Spinal cord (tissue), 9 donors: ENCODE measurements at regions not wholly inside any gene's neighbourhood (a gene's known extent, or its start where the extent isn't known, plus 50 kb on each side); places are given as distances from the start of the nearest gene placed in this dataset.

Experiments used
- DNase-seq, 6 donors: peaks; one replicate each; pipeline versions ENCODE4 v3.0.0 to v3.0.0-alpha.2; 2013 to 2015; ENCODE audit warnings: low spot score in 6 of 6, low read depth in 4 of 6
- H3K27ac ChIP-seq: one replicate; pipeline ENCODE4 v1.5.1; 2013; ENCODE audit warnings: low read depth, low read length, control low read depth
- H3K27me3 ChIP-seq: one replicate; pipeline ENCODE4 v1.6.1; 2013; ENCODE audit warnings: low read length; ENCODE audit not compliant: control insufficient read depth, insufficient read depth
- H3K36me3 ChIP-seq: one replicate; pipeline ENCODE4 v1.6.1; 2013; ENCODE audit warnings: low read length; ENCODE audit not compliant: control insufficient read depth, insufficient read depth
- H3K4me1 ChIP-seq: one replicate; pipeline ENCODE4 v1.6.1; 2013; ENCODE audit warnings: low read length; ENCODE audit not compliant: control insufficient read depth, insufficient read depth
- H3K4me3 ChIP-seq: one replicate; pipeline ENCODE4 v1.5.1; 2013; ENCODE audit warnings: low read depth, low read length, control low read depth
- H3K9me3 ChIP-seq: one replicate; pipeline ENCODE4 v1.6.1; 2013; ENCODE audit warnings: low read length; ENCODE audit not compliant: control insufficient read depth, insufficient read depth
- WGBS: methylation state at CpG from one replicate; pipeline ENCODE4 v1.1.5; 2013; ENCODE audit warnings: missing lambda C conversion rate; ENCODE audit not compliant: insufficient coverage; 5-methylcytosine and 5-hydroxymethylcytosine counted together
- donor health status: healthy.

- Histone ChIP-seq H3K27ac (no peak overlapping the region), H3K36me3 (no peaks in the 10 kb centered on the region), H3K9me3 (no peaks in the 10 kb centered on the region), H3K27me3 (no peaks in the 10 kb centered on the region), H3K4me3 (no peak overlapping the region), H3K4me1 (no peaks in the 10 kb centered on the region)
- no CpG with 5 or more reads among the region's 9 CpGs for WGBS
- peak in 1 of 6 donors; percentile 90 for DNase-seq
These were observed 88.3 kb downstream of the CD24 start for GRCh38 chr6:106886081-106886843.

GRCh38 chr6:106885679-106886078, 88.8 kb downstream of the CD24 start:
- H3K4me3 ChIP-seq: no peak overlapping the region
- H3K27ac ChIP-seq: no peak overlapping the region
- no peaks in the 10 kb centered on the region for H3K27me3 ChIP-seq
- WGBS: 40% methylated on average over 3 of the region's 4 CpGs
- DNase-seq: peak in 1 of 6 donors; percentile 80
- H3K9me3 ChIP-seq: no peaks in the 10 kb centered on the region
- H3K4me1 ChIP-seq: no peaks in the 10 kb centered on the region
- H3K36me3 ChIP-seq: no peaks in the 10 kb centered on the region

- no peaks in the 10 kb centered on the region for H3K9me3 ChIP-seq
- H3K27ac ChIP-seq: no peak overlapping the region
- no peak for DNase-seq
- WGBS: 100% methylated on average over 3 of the region's 6 CpGs
- no peaks in the 10 kb centered on the region for H3K27me3 ChIP-seq
- H3K4me1 ChIP-seq: no peaks in the 10 kb centered on the region
- H3K4me3 ChIP-seq: no peak overlapping the region
- H3K36me3 ChIP-seq: no peaks in the 10 kb centered on the region
These were observed 90.0 kb downstream of the CD24 start for GRCh38 chr6:106884576-106884975.

GRCh38 chr6:106883808-106884262, 90.7 kb downstream of the CD24 start:
- Histone ChIP-seq H3K27me3 (no peaks in the 10 kb centered on the region), H3K4me3 (no peak overlapping the region), H3K27ac (no peak overlapping the region), H3K9me3 (no peaks in the 10 kb centered on the region), H3K36me3 (no peaks in the 10 kb centered on the region), H3K4me1 (no peaks in the 10 kb centered on the region)
- DNase-seq: peak in 1 of 6 donors; percentile 34
- WGBS: 100% methylated on average over 1 of the region's 4 CpGs

GRCh38 chr6:106882601-106883518, 91.7 kb downstream of the CD24 start:
- no peak overlapping the region for H3K4me3 ChIP-seq
- no peaks in the 10 kb centered on the region for H3K36me3 ChIP-seq
- no peaks in the 10 kb centered on the region for H3K4me1 ChIP-seq
- H3K27me3 ChIP-seq: no peaks in the 10 kb centered on the region
- H3K27ac ChIP-seq: no peak overlapping the region
- 97% methylated on average over 6 of the region's 8 CpGs for WGBS
- no peak for DNase-seq
- no peaks in the 10 kb centered on the region for H3K9me3 ChIP-seq

- no peaks in the 10 kb centered on the region for H3K36me3 ChIP-seq
- no peak overlapping the region for H3K27ac ChIP-seq
- DNase-seq: no peak
- H3K4me1 ChIP-seq: no peaks in the 10 kb centered on the region
- peaks cover 2% of the 10 kb centered on the region for H3K9me3 ChIP-seq
- no peaks in the 10 kb centered on the region for H3K27me3 ChIP-seq
- H3K4me3 ChIP-seq: no peak overlapping the region
These were observed 92.4 kb downstream of the CD24 start for GRCh38 chr6:106882138-106882537.

GRCh38 chr6:106880952-106881351, 93.6 kb downstream of the CD24 start:
- Histone ChIP-seq H3K36me3 (no peaks in the 10 kb centered on the region), H3K4me1 (no peaks in the 10 kb centered on the region), H3K9me3 (peaks cover 2% of the 10 kb centered on the region), H3K4me3 (no peak overlapping the region), H3K27ac (no peak overlapping the region), H3K27me3 (no peaks in the 10 kb centered on the region)
- DNase-seq: no peak
- WGBS: no CpG with 5 or more reads among the region's 3 CpGs

- 90% methylated on average over 3 of the region's 4 CpGs for WGBS
- no peaks in the 10 kb centered on the region for H3K27me3 ChIP-seq
- H3K4me1 ChIP-seq: no peaks in the 10 kb centered on the region
- no peak overlapping the region for H3K4me3 ChIP-seq
- H3K9me3 ChIP-seq: peaks cover 3% of the 10 kb centered on the region
- no peak for DNase-seq
- no peak overlapping the region for H3K27ac ChIP-seq
- H3K36me3 ChIP-seq: no peaks in the 10 kb centered on the region
These were observed 98.7 kb downstream of the CD24 start for GRCh38 chr6:106875782-106876321.

- H3K9me3 ChIP-seq: peaks cover 3% of the 10 kb centered on the region
- no peaks in the 10 kb centered on the region for H3K27me3 ChIP-seq
- H3K36me3 ChIP-seq: no peaks in the 10 kb centered on the region
- DNase-seq: no peak
- H3K4me1 ChIP-seq: no peaks in the 10 kb centered on the region
- H3K27ac ChIP-seq: no peak overlapping the region
- H3K4me3 ChIP-seq: no peak overlapping the region
These were observed 100.0 kb downstream of the CD24 start for GRCh38 chr6:106874481-106874880.
